Colonic mucosa (tissue), 4 donors: ENCODE measurements at regions not wholly inside any gene's neighbourhood (a gene's known extent, or its start where the extent isn't known, plus 50 kb on each side); places are given as distances from the start of the nearest gene placed in this dataset.

Experiments
- DNase-seq: peaks from one replicate; pipeline ENCODE4 v3.0.0-alpha.2; 2020
- H3K27ac ChIP-seq: fragments of 200-600 bp; one replicate; pipeline ENCODE4 v1.8.0; 2021
- H3K27me3 ChIP-seq: fragments of 200-600 bp; one replicate; pipeline ENCODE4 v1.8.0; 2021
- H3K36me3 ChIP-seq: fragments of 200-600 bp; one replicate; pipeline ENCODE4 v1.8.0; 2021
- H3K4me1 ChIP-seq: fragments of 200-600 bp; one replicate; pipeline ENCODE4 v1.8.0; 2021; ENCODE audit warnings: mild to moderate bottlenecking
- H3K4me3 ChIP-seq: fragments of 200-600 bp; one replicate; pipeline ENCODE4 v1.8.0; 2021
- H3K9ac ChIP-seq, 2 donors: one replicate each; pipeline ENCODE4 v1.7.0; 2013; ENCODE audit warnings: control low read depth in 2 of 2, low read depth in 2 of 2, low read length in 2 of 2
- H3K9me3 ChIP-seq: fragments of 200-600 bp; one replicate; pipeline ENCODE4 v1.8.0; 2021
- intact Hi-C: fragments of 100-400 bp; cut with DNase I; formaldehyde crosslinking; loops from one replicate; pipeline ENCODE4 v1.14.1; 2022
- TF ChIP-seq, protein P1 (sequence below): fragments of 200-600 bp; IDR thresholded peaks from one replicate; pipeline ENCODE4 v1.8.0; 2022; ENCODE audit warnings: antibody characterized with exemption, mild to moderate bottlenecking
- donor health status: healthy.
- donor health status: DM: no; HTN: no; CAD: no.
- donor health status: DM: no; HTN: no; CAD: no.

DNA sequence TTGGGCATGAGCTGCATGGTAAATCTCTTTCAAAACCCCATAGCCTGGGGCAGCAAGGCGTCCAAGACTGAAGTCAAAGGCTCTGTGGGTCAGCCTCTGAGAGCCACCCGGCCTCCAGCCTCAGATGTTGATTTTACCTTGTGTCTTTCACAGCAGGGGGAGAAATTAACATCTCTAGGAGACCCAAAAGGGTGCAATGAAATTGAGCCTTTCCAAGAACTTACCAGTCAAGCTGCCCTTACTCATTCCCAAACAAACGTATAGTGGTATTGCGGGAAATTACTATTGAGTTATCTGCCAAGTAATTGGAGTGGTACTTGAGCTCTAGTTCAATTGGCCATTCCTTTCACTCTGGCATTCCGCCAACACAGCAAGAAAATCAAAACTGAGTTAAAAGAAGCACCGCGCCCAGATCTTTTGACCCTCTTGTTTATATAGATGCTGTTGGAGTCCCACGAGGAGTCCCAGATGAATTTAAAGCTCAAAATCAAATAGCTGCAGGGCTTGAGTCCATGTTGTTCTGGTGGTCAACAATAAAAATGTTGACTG, 380.7 kb upstream of the SYT1 start:
- Histone ChIP-seq H3K9ac (no peak overlapping the region), H3K27me3 (no peaks in the 10 kb centered on the region), H3K36me3 (no peaks in the 10 kb centered on the region), H3K4me3 (no peak overlapping the region), H3K27ac (no peak overlapping the region), H3K9me3 (no peaks in the 10 kb centered on the region), H3K4me1 (no peaks in the 10 kb centered on the region)
- intact Hi-C loops = no loop called here
- no peak for DNase-seq
- TF ChIP-seq, protein P1, sequence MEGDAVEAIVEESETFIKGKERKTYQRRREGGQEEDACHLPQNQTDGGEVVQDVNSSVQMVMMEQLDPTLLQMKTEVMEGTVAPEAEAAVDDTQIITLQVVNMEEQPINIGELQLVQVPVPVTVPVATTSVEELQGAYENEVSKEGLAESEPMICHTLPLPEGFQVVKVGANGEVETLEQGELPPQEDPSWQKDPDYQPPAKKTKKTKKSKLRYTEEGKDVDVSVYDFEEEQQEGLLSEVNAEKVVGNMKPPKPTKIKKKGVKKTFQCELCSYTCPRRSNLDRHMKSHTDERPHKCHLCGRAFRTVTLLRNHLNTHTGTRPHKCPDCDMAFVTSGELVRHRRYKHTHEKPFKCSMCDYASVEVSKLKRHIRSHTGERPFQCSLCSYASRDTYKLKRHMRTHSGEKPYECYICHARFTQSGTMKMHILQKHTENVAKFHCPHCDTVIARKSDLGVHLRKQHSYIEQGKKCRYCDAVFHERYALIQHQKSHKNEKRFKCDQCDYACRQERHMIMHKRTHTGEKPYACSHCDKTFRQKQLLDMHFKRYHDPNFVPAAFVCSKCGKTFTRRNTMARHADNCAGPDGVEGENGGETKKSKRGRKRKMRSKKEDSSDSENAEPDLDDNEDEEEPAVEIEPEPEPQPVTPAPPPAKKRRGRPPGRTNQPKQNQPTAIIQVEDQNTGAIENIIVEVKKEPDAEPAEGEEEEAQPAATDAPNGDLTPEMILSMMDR = no peak

DNA sequence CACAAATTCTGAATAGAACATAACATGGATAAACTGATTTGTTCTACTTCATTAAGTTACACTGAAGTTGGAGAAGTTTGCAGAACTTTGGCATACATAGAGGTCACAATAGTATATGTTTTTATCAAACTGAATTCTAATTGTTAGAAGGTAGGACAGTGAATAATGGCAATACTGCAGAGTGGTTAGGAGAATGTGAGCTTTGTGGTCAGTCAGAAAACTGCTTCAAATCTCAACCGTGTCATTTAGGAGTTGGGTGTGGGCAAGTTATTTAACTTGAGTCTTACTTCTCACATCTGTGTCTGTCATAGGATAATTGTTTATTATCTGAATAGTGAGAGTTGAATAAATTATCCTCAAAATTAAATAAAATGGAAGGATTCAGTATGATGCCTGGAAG, 374.6 kb upstream of the SYT1 start:
- H3K9me3 ChIP-seq = no peaks in the 10 kb centered on the region
- DNase-seq = no peak
- no peaks in the 10 kb centered on the region for H3K4me1 ChIP-seq
- intact Hi-C loops = no loop called here
- no peak overlapping the region for H3K4me3 ChIP-seq
- TF ChIP-seq, protein P1 = no peak
- H3K27me3 ChIP-seq = no peaks in the 10 kb centered on the region
- H3K36me3 ChIP-seq = no peaks in the 10 kb centered on the region
- H3K9ac ChIP-seq = no peak overlapping the region
- no peak overlapping the region for H3K27ac ChIP-seq

DNA sequence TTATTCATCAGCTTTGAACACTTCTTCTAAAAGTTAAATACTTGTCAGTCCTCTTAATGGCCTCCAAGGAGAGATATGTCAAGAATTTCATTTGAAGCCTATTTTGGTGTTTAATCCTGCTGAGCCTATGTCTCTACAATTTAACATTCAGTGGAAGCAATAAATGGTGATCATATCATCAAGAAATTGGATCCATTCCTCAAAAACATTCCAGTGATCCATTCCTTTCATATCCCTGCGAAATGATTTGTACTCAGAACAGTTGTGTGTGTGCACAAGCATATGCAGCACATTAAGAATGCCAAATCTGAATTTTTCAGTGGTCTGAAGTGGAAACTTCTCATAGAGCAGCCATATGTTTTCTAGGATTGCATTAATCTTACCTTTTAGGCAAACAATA, 373.7 kb upstream of the SYT1 start:
- H3K9ac ChIP-seq = no peak overlapping the region

DNA sequence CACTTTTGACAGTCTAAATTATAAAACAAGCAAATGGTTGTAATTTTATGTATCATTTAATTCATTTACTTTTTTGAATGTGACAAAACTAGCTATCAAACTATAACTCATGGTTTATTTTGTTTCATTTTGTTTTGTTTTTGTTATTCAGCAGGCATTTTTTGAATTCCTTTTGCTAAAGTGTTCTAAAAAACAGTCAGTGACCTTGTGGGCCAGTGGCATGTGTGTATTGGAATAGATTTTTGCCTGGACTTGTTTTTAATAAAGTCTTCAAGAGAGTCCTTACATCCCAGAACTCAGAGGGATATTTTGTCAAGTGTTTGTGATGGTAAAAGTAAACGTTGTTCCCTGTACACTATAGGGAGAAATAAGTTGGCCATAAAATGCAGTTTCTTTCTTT, 369.7 kb upstream of the SYT1 start:
- no peak for DNase-seq
- TF ChIP-seq, protein P1 = no peak
- Histone ChIP-seq H3K36me3 (no peaks in the 10 kb centered on the region), H3K9me3 (no peaks in the 10 kb centered on the region), H3K27me3 (no peaks in the 10 kb centered on the region), H3K27ac (no peak overlapping the region), H3K4me3 (no peak overlapping the region), H3K9ac (no peak overlapping the region), H3K4me1 (no peaks in the 10 kb centered on the region)
- intact Hi-C loops = no loop called here

More for the DNA sequence above, 373.7 kb upstream of the SYT1 start:
- DNase-seq = no peak
- no peaks in the 10 kb centered on the region for H3K27me3 ChIP-seq
- no peaks in the 10 kb centered on the region for H3K36me3 ChIP-seq
- H3K4me1 ChIP-seq = no peaks in the 10 kb centered on the region
- no peak overlapping the region for H3K4me3 ChIP-seq
- TF ChIP-seq, protein P1 = no peak
- intact Hi-C loops = no loop called here
- no peaks in the 10 kb centered on the region for H3K9me3 ChIP-seq
- H3K27ac ChIP-seq = no peak overlapping the region

DNA sequence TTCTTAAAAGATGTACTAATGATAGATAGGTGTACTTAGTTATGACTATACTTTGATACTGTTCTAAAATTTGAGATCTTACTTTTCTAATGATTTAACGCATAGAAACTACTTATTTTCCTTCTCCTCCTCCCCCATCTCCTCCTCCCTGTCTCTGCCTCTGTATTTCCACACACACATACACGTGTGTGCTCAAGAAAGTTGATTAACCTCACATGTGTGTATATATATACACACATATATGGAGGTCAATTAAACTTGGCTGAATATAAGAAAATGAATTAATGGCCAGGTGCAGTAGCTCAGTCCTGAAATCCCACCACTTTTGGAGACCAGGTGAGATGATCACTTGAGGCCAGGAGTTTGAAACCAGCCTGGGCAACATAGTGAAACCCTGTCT, 362.7 kb upstream of the SYT1 start:
- Histone ChIP-seq H3K27me3 (no peaks in the 10 kb centered on the region), H3K27ac (no peak overlapping the region), H3K9me3 (no peaks in the 10 kb centered on the region), H3K4me1 (no peaks in the 10 kb centered on the region), H3K4me3 (no peak overlapping the region), H3K9ac (no peak overlapping the region), H3K36me3 (no peaks in the 10 kb centered on the region)
- DNase-seq = no peak
- TF ChIP-seq, protein P1 = no peak
- intact Hi-C loops = no loop called here
